Gastrocnemius medialis (tissue), 4 donors: ENCODE measurements at regions not wholly inside any gene's neighbourhood (a gene's known extent, or its start where the extent isn't known, plus 50 kb on each side); places are given as distances from the start of the nearest gene placed in this dataset.

Experiments
- ATAC-seq, 2 donors: fragments of 150-250 bp; one replicate each; pipeline ENCODE4 v1.9.1; 2016
- DNase-seq, 2 donors: peaks; one replicate each; pipeline ENCODE4 v3.0.0-alpha.2; 2019
- H3K27ac ChIP-seq, 4 donors: fragments of 200-600 bp; sonication (generic); 1 replicate in 1 of 4; 2 replicates in 3 of 4; pipeline ENCODE4 v1.5.1; 2016 to 2018; ENCODE audit warnings: mild to moderate bottlenecking in 2 of 4, moderate library complexity in 1 of 4
- H3K27me3 ChIP-seq, 3 donors: fragments of 200-600 bp; sonication (generic) in 2 of 3; 1 replicate in 1 of 3; 2 replicates in 2 of 3; pipeline versions ENCODE4 v1.5.1 to v1.6.0; 2016 to 2019; ENCODE audit warnings: mild to moderate bottlenecking in 1 of 3, moderate library complexity in 1 of 3
- H3K36me3 ChIP-seq, 2 donors: fragments of 200-600 bp; sonication (generic) in 1 of 2; one replicate each; pipeline ENCODE4 v1.5.1; 2017 to 2018
- H3K4me1 ChIP-seq, 2 donors: fragments of 200-600 bp; sonication (generic) in 1 of 2; one replicate each; pipeline ENCODE4 v1.5.1; 2016 to 2017; ENCODE audit warnings: mild to moderate bottlenecking in 2 of 2
- H3K4me3 ChIP-seq, 4 donors: fragments of 200-600 bp; sonication (generic) in 3 of 4; 1 replicate in 1 of 4; 2 replicates in 3 of 4; pipeline ENCODE4 v1.5.1; 2016 to 2019; ENCODE audit warnings: mild to moderate bottlenecking in 2 of 4
- H3K9me3 ChIP-seq, 3 donors: fragments of 200-600 bp; sonication (generic) in 2 of 3; 1 replicate in 1 of 3; 2 replicates in 2 of 3; pipeline ENCODE4 v1.5.1; 2016 to 2019
- CTCF ChIP-seq, 5 experiments: fragments of 450-650 bp in 3 of 5; fragments of 200-600 bp in 2 of 5; sonication (generic) in 2 of 5; IDR thresholded peaks in 4 of 5; conservative IDR thresholded peaks in 1 of 5; 1 replicate in 4 of 5; 2 replicates in 1 of 5; pipeline ENCODE4 v1.5.1; 2016 to 2019; ENCODE audit warnings: antibody characterized with exemption in 5 of 5, mild to moderate bottlenecking in 3 of 5, moderate library complexity in 3 of 5
- POLR2A ChIP-seq, 2 donors: fragments of 450-650 bp; IDR thresholded peaks; one replicate each; pipeline ENCODE4 v1.6.1; 2017; ENCODE audit warnings: antibody characterized with exemption in 2 of 2, mild to moderate bottlenecking in 2 of 2, moderate library complexity in 2 of 2
- in situ Hi-C, 4 donors: fragments of 200-750 bp; cut with MboI; loops; one replicate each; pipeline versions ENCODE4 v1.15.0 to v1.8.0; 2017; ENCODE audit warnings: low sequenced_read_pairs in 4 of 4
- intact Hi-C: fragments of 100-400 bp; cut with DNase I; formaldehyde crosslinking; loops from one replicate; pipeline ENCODE4 v1.15.1; 2023; ENCODE audit warnings: low total_unique reads

DNA sequence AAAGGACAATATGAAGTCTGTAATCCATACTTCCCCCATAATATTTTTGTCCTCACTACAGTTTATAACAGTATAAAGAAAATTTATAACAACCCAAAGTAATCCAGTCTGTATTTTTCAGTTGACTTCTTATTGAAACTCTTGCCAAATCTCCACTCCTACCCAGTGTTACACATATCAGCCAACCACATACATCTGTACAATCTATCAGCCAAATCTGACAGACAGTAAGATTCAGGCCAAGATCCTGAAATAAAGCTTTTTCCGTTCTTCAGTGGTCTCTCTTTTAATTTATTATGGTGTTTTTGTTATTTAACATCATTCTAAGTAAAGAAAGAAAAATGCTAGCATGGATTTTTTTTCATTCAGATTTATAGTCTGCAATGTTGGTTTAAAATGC lies 2370.9 kb upstream of the RAG2 start:
- no peaks in the 10 kb centered on the region for H3K9me3 ChIP-seq
- in situ Hi-C loops (no loop called here), intact Hi-C loops (no loop called here)
- no peak for DNase-seq
- no peak for ATAC-seq
- no peak overlapping the region for H3K27ac ChIP-seq
- H3K36me3 ChIP-seq, result no peaks in the 10 kb centered on the region
- no peaks in the 10 kb centered on the region for H3K27me3 ChIP-seq
- H3K4me1 ChIP-seq, result no peaks in the 10 kb centered on the region
- no peak overlapping the region for H3K4me3 ChIP-seq
- no peak for TF ChIP-seq CTCF (IDR thresholded peaks at IDR 0.05 in 4 of 5, conservative IDR thresholded peaks at IDR 0.05 in 1 of 5)
- no peak for TF ChIP-seq POLR2A (IDR thresholded peaks at IDR 0.05)

- Histone ChIP-seq H3K27ac (no peak overlapping the region), H3K27me3 (no peaks in the 10 kb centered on the region), H3K36me3 (no peaks in the 10 kb centered on the region), H3K9me3 (no peaks in the 10 kb centered on the region), H3K4me1 (no peaks in the 10 kb centered on the region), H3K4me3 (no peak overlapping the region)
- TF ChIP-seq POLR2A (IDR thresholded peaks at IDR 0.05), result no peak
- no peak for TF ChIP-seq CTCF (IDR thresholded peaks at IDR 0.05 in 4 of 5, conservative IDR thresholded peaks at IDR 0.05 in 1 of 5)
- ATAC-seq (no peak), DNase-seq (no peak)
- intact Hi-C loops (no loop called here), in situ Hi-C loops (no loop called here)
Observed at GRCh38 chr11:38952698-38953097, 2354.7 kb upstream of the RAG2 start.

DNA sequence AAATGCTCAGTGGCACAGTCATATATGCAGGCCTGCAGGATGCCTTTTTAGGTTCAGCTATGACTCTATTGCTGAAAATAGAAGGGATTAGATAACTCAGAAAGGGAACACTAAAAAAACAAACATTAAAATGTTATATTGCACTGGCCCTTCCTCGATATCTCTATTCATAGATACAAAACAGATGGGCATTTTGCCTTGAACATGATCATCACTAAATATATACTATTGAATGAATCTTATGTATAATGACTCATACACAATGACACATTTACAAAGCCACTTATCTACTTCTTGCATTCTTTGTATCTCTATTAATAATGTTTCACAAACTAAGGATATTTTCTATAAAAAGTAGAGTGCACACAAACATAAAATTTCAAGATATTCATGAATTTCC lies 2352.8 kb upstream of the RAG2 start:
- DNase-seq, result no peak
- H3K27ac ChIP-seq, result no peak overlapping the region
- no peaks in the 10 kb centered on the region for H3K9me3 ChIP-seq
- intact Hi-C loops (no loop called here), in situ Hi-C loops (no loop called here)
- no peak for ATAC-seq
- TF ChIP-seq CTCF (IDR thresholded peaks at IDR 0.05 in 4 of 5, conservative IDR thresholded peaks at IDR 0.05 in 1 of 5) (no peak), POLR2A (IDR thresholded peaks at IDR 0.05) (no peak)
- no peak overlapping the region for H3K4me3 ChIP-seq
- H3K36me3 ChIP-seq, result no peaks in the 10 kb centered on the region
- no peaks in the 10 kb centered on the region for H3K4me1 ChIP-seq
- H3K27me3 ChIP-seq, result no peaks in the 10 kb centered on the region

DNA sequence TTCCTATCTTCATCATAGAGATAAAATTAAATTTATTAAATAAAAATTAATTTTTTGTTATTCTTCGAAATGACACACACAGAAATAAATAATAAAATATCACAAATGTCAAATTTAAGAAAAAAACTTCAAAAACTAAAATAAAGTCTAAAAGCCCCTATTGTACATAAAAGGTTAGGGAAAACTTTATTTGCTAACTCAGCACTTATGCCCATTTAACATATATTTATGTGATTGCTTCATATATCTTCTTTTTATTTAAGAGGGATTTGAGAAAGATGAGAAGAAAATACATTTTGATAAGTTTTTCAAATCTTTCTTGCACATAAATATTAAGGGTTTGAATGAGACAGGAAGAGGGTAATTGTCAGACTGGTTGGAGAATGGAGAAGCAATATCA lies 2350.4 kb upstream of the RAG2 start:
- no peaks in the 10 kb centered on the region for H3K36me3 ChIP-seq
- TF ChIP-seq CTCF (IDR thresholded peaks at IDR 0.05 in 4 of 5, conservative IDR thresholded peaks at IDR 0.05 in 1 of 5), result no peak
- TF ChIP-seq POLR2A (IDR thresholded peaks at IDR 0.05), result no peak
- H3K27me3 ChIP-seq, result no peaks in the 10 kb centered on the region
- intact Hi-C loops, result no loop called here
- no peak overlapping the region for H3K27ac ChIP-seq
- no peaks in the 10 kb centered on the region for H3K9me3 ChIP-seq
- DNase-seq, result no peak
- H3K4me3 ChIP-seq, result no peak overlapping the region
- no peak for ATAC-seq
- H3K4me1 ChIP-seq, result no peaks in the 10 kb centered on the region
- in situ Hi-C loops, result no loop called here

DNA sequence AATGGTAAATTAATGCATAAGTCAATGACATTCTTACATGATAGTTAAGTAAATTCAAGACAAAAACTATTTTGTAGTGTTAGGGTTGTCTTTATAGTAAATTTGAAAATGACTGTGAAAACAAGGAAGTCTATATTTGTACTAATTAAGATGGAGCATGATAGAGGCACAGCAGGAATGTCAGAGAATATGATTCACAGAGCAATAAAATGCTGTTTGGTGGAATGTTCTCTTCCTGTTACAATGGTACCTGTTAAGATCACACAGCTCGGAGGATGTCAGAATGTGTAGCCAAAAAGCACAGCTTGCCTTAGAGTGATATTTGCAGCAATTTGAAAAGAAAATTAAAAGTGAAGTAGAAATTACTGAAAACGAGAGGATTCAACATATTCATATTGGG lies 2339.7 kb upstream of the RAG2 start:
- no peak for DNase-seq
- H3K4me3 ChIP-seq, result no peak overlapping the region
- no peaks in the 10 kb centered on the region for H3K27me3 ChIP-seq
- intact Hi-C loops (no loop called here), in situ Hi-C loops (no loop called here)
- H3K9me3 ChIP-seq, result no peaks in the 10 kb centered on the region
- no peak overlapping the region for H3K27ac ChIP-seq
- H3K36me3 ChIP-seq, result no peaks in the 10 kb centered on the region
- no peaks in the 10 kb centered on the region for H3K4me1 ChIP-seq
- ATAC-seq, result no peak
- TF ChIP-seq CTCF (IDR thresholded peaks at IDR 0.05 in 4 of 5, conservative IDR thresholded peaks at IDR 0.05 in 1 of 5), result no peak
- no peak for TF ChIP-seq POLR2A (IDR thresholded peaks at IDR 0.05)
